Panc1 (cell line): ENCODE measurements at regions not wholly inside any gene's neighbourhood (a gene's known extent, or its start where the extent isn't known, plus 50 kb on each side); places are given as distances from the start of the nearest gene placed in this dataset.

Experiments
- ATAC-seq: fragments of 200-7000 bp; cut with Tn5 transposase; 2 replicates; pipeline ENCODE4 v1.9.1; 2020; ENCODE audit warnings: mild to moderate bottlenecking, moderate library complexity
- BruUV-seq: library from RNA; stranded (reverse); fragments of 400-500 nt; replicated peaks from 2 replicates; lab custom pipeline; 2021; lab: Mats Ljungman, UMichigan
- CTCF ChIA-PET: fragments of 300-600 bp; sonication (Branson Sonifier 250); formaldehyde crosslinking; loops from one replicate; lab custom pipeline; 2022; ENCODE audit warnings: antibody characterized with exemption; lab: Charles Lee
- POLR2A ChIA-PET: fragments of 300-600 bp; sonication (Branson Sonifier 250); formaldehyde crosslinking; loops from one replicate; lab custom pipeline; 2022; ENCODE audit warnings: antibody characterized with exemption; lab: Charles Lee
- DNase-seq: peaks from one replicate; pipeline ENCODE4 v3.0.0-alpha.2; 2010; ENCODE audit warnings: low read depth, low spot score
- H3K27ac ChIP-seq: 2 replicates; pipeline ENCODE4 v1.5.1; 2011; ENCODE audit warnings: mild to moderate bottlenecking, low read length, inconsistent platforms
- H3K27me3 ChIP-seq: fragments of 200-500 bp; sonication (Bioruptor generic); 2 replicates; pipeline ENCODE4 v1.6.0; 2014; ENCODE audit warnings: low read length, inconsistent platforms; ENCODE audit not compliant: control insufficient read depth, insufficient read depth
- H3K36me3 ChIP-seq: fragments of 200-500 bp; sonication (Bioruptor generic); 2 replicates; pipeline ENCODE4 v1.5.1; 2014; ENCODE audit warnings: inconsistent platforms, mild to moderate bottlenecking, low read length, moderate library complexity; ENCODE audit not compliant: control insufficient read depth, insufficient read depth
- H3K4me1 ChIP-seq: 2 replicates; pipeline ENCODE4 v1.5.1; 2011; ENCODE audit warnings: inconsistent platforms, mild to moderate bottlenecking, low read length, moderate library complexity; ENCODE audit not compliant: control insufficient read depth, insufficient read depth
- H3K4me3 ChIP-seq, 2 experiments: 2 replicates each; pipeline ENCODE4 v1.5.1; 2011 to 2012; ENCODE audit warnings: low read depth in 2 of 2, low read length in 2 of 2, mild to moderate bottlenecking in 2 of 2, inconsistent platforms in 1 of 2, moderate library complexity in 1 of 2
- H3K9me3 ChIP-seq: fragments of 200-500 bp; sonication (Bioruptor generic); 2 replicates; pipeline ENCODE4 v1.5.1; 2014; ENCODE audit warnings: low read depth, mild to moderate bottlenecking, inconsistent platforms, low read length, moderate library complexity; ENCODE audit not compliant: control insufficient read depth, insufficient read depth
- POLR2AphosphoS5 ChIP-seq: IDR thresholded peaks from 2 replicates; pipeline ENCODE4 v1.6.1; 2012; ENCODE audit warnings: mild to moderate bottlenecking, low read depth, low read length, moderate library complexity
- SIN3A ChIP-seq: IDR thresholded peaks from 2 replicates; pipeline ENCODE4 v1.6.1; 2012; ENCODE audit warnings: low read depth, mild to moderate bottlenecking, low read length, moderate library complexity, borderline replicate concordance; ENCODE audit not compliant: insufficient read depth
- TCF7L2 ChIP-seq: IDR thresholded peaks from 2 replicates; pipeline ENCODE4 v1.6.1; 2011; ENCODE audit warnings: mild to moderate bottlenecking, low read depth, low read length, inconsistent platforms
- in situ Hi-C: cut with HindIII; loops from 2 replicates; pipeline ENCODE4 v1.10.0; 2016; ENCODE audit warnings: low sequenced_read_pairs, low pct_unique_long_range_greater_than_20kb
- intact Hi-C: fragments of 100-400 bp; cut with micrococcal nuclease; formaldehyde crosslinking; loops from one replicate; pipeline ENCODE4 v1.10.0; 2022; ENCODE audit not compliant: unreplicated experiment
- TF ChIP-seq, protein P1 (sequence below), 2 experiments: IDR thresholded peaks; 2 replicates each; pipeline ENCODE4 v1.6.1; 2011 to 2012; ENCODE audit warnings: low read depth in 2 of 2, control low read depth in 1 of 2, low read length in 1 of 2, mild to moderate bottlenecking in 1 of 2, moderate library complexity in 1 of 2; ENCODE audit not compliant: insufficient read depth in 1 of 2
- TF ChIP-seq, protein P2 (sequence below): fragments of 450-650 bp; IDR thresholded peaks from 2 replicates; pipeline ENCODE4 v1.5.1; 2017; ENCODE audit warnings: mild to moderate bottlenecking

DNA sequence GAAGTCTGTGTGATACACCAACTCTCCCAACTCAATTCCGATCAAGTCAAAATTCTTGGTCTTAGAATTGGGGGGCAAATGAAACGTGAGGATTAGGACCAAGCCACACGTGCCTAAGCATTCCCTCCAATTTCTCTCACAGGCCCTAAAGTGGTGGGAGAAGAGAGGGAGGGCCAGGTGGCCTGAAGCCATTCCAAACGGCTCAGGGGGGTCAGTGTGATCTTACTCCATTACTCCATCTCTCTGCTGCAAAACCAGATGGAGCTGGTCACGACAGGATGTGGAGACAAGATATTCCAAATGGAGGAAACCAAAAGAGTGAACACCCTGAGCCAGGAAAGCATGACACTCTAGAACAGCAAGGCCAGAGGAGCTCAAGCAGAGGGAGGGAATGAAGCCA, 195.4 kb downstream of the FOXO1 start:
- H3K36me3 ChIP-seq, result no peaks in the 10 kb centered on the region
- CTCF ChIA-PET, result no interaction called here
- in situ Hi-C loops, result no loop called here

DNA sequence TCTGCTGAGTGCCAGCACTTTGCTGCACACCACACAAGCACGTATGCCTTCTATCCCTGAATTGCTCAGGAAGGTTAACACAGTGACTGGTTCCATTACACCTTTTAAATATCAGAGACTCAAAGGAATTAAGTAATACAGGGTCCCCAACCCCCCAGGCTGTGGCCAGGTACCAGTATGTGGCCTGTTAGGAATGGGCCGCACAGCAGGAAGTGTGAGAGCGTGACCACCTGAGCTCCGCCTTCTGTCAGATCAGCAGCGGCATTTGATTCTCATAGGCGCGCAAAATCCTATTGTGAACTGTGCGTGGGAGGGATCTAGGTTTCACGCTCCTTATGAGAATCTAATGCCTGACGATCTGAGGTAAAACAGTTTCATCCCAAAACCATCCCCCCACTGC, 194.5 kb downstream of the FOXO1 start:
- intact Hi-C loops, result no loop called here
- no peak overlapping the region for H3K4me3 ChIP-seq
- BruUV-seq, result no TSS peak
- H3K27ac ChIP-seq, result no peak overlapping the region
- TF ChIP-seq, protein P1, sequence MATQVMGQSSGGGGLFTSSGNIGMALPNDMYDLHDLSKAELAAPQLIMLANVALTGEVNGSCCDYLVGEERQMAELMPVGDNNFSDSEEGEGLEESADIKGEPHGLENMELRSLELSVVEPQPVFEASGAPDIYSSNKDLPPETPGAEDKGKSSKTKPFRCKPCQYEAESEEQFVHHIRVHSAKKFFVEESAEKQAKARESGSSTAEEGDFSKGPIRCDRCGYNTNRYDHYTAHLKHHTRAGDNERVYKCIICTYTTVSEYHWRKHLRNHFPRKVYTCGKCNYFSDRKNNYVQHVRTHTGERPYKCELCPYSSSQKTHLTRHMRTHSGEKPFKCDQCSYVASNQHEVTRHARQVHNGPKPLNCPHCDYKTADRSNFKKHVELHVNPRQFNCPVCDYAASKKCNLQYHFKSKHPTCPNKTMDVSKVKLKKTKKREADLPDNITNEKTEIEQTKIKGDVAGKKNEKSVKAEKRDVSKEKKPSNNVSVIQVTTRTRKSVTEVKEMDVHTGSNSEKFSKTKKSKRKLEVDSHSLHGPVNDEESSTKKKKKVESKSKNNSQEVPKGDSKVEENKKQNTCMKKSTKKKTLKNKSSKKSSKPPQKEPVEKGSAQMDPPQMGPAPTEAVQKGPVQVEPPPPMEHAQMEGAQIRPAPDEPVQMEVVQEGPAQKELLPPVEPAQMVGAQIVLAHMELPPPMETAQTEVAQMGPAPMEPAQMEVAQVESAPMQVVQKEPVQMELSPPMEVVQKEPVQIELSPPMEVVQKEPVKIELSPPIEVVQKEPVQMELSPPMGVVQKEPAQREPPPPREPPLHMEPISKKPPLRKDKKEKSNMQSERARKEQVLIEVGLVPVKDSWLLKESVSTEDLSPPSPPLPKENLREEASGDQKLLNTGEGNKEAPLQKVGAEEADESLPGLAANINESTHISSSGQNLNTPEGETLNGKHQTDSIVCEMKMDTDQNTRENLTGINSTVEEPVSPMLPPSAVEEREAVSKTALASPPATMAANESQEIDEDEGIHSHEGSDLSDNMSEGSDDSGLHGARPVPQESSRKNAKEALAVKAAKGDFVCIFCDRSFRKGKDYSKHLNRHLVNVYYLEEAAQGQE (IDR thresholded peaks at IDR 0.05; ENCODE audit: insufficient read depth in 1 of 2, low read depth in 2 of 2, low read length in 1 of 2), result no peak
- TF ChIP-seq SIN3A, result no peak
- TF ChIP-seq TCF7L2, result no peak
- TF ChIP-seq POLR2AphosphoS5, result no peak
- TF ChIP-seq, protein P2, sequence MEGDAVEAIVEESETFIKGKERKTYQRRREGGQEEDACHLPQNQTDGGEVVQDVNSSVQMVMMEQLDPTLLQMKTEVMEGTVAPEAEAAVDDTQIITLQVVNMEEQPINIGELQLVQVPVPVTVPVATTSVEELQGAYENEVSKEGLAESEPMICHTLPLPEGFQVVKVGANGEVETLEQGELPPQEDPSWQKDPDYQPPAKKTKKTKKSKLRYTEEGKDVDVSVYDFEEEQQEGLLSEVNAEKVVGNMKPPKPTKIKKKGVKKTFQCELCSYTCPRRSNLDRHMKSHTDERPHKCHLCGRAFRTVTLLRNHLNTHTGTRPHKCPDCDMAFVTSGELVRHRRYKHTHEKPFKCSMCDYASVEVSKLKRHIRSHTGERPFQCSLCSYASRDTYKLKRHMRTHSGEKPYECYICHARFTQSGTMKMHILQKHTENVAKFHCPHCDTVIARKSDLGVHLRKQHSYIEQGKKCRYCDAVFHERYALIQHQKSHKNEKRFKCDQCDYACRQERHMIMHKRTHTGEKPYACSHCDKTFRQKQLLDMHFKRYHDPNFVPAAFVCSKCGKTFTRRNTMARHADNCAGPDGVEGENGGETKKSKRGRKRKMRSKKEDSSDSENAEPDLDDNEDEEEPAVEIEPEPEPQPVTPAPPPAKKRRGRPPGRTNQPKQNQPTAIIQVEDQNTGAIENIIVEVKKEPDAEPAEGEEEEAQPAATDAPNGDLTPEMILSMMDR, result no peak
- H3K27me3 ChIP-seq, result no peaks in the 10 kb centered on the region
- no peaks in the 10 kb centered on the region for H3K4me1 ChIP-seq
- in situ Hi-C loops, result no loop called here
- H3K9me3 ChIP-seq, result no peaks in the 10 kb centered on the region
- POLR2A ChIA-PET, result interaction anchor here (0.6 kb wide), 1 partner anchor 14 kb away, joined by 9 read pairs; no protein-coding TSS in a partner anchor
- ATAC-seq (no peak), DNase-seq (no peak)
- no peaks in the 10 kb centered on the region for H3K36me3 ChIP-seq
- CTCF ChIA-PET, result no interaction called here

More for the DNA sequence above, 195.4 kb downstream of the FOXO1 start:
- ATAC-seq (no peak), DNase-seq (no peak)
- no TSS peak for BruUV-seq
- POLR2A ChIA-PET, result no interaction called here
- no peak for TF ChIP-seq SIN3A
- TF ChIP-seq, protein P1 (IDR thresholded peaks at IDR 0.05; ENCODE audit: insufficient read depth in 1 of 2, low read depth in 2 of 2, low read length in 1 of 2), result no peak
- TF ChIP-seq POLR2AphosphoS5, result no peak
- TF ChIP-seq TCF7L2, result no peak
- TF ChIP-seq, protein P2, result no peak
- Histone ChIP-seq H3K9me3 (no peaks in the 10 kb centered on the region), H3K4me1 (no peaks in the 10 kb centered on the region), H3K27ac (no peak overlapping the region), H3K27me3 (no peaks in the 10 kb centered on the region), H3K4me3 (no peak overlapping the region)
- intact Hi-C loops, result no loop called here
